Lower leg skin (tissue), 3 donors: ENCODE measurements at regions not wholly inside any gene's neighbourhood (a gene's known extent, or its start where the extent isn't known, plus 50 kb on each side); places are given as distances from the start of the nearest gene placed in this dataset.

Source experiments
- POLR2A ChIP-seq, 2 donors: fragments of 450-650 bp; IDR thresholded peaks; one replicate each; pipeline ENCODE4 v1.6.1; 2016 to 2017; ENCODE audit warnings: antibody characterized with exemption in 2 of 2, mild to moderate bottlenecking in 1 of 2, moderate library complexity in 1 of 2
- TF ChIP-seq, protein P1 (sequence below), 3 donors: fragments of 450-650 bp; IDR thresholded peaks; one replicate each; pipeline ENCODE4 v1.5.1; 2016; ENCODE audit warnings: antibody characterized with exemption in 3 of 3, mild to moderate bottlenecking in 3 of 3, moderate library complexity in 2 of 3

DNA sequence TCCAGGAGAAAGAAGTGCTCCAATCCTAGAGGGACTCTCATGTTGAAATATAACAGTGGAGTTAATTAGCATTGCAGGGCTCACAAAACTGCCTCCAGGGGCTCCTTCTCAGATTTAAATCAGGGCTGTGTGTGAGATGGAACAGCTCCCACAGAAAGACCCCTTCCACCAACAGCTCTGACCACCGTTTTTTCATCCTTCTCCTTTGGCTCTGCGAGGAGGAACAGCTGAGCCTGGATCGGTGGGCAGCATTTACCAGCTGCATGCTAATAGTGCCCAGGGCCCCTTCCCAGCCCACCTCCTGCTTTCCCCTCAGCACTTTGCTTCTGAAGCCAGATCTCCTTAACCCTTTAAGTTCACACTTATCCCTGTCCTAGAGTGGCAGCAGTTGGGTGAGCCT is 119.2 kb upstream of the UBE2E1 start:
- TF ChIP-seq, protein P1, sequence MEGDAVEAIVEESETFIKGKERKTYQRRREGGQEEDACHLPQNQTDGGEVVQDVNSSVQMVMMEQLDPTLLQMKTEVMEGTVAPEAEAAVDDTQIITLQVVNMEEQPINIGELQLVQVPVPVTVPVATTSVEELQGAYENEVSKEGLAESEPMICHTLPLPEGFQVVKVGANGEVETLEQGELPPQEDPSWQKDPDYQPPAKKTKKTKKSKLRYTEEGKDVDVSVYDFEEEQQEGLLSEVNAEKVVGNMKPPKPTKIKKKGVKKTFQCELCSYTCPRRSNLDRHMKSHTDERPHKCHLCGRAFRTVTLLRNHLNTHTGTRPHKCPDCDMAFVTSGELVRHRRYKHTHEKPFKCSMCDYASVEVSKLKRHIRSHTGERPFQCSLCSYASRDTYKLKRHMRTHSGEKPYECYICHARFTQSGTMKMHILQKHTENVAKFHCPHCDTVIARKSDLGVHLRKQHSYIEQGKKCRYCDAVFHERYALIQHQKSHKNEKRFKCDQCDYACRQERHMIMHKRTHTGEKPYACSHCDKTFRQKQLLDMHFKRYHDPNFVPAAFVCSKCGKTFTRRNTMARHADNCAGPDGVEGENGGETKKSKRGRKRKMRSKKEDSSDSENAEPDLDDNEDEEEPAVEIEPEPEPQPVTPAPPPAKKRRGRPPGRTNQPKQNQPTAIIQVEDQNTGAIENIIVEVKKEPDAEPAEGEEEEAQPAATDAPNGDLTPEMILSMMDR (IDR thresholded peaks at IDR 0.05): no peak
- no peak for TF ChIP-seq POLR2A (IDR thresholded peaks at IDR 0.05)
